DOHH2 (cell line): ENCODE measurements at regions not wholly inside any gene's neighbourhood (a gene's known extent, or its start where the extent isn't known, plus 50 kb on each side); places are given as distances from the start of the nearest gene placed in this dataset.

ENCODE experiments used
- H3F3A ChIP-seq: fragments of 200-600 bp; sonication (generic), shearing (Covaris generic); 2 replicates; pipeline ENCODE4 v1.6.0; 2016; ENCODE audit warnings: antibody characterized with exemption, mild to moderate bottlenecking; ENCODE audit not compliant: control insufficient read depth, insufficient read depth
- H3K27ac ChIP-seq: fragments of 200-600 bp; sonication (generic); 2 replicates; pipeline ENCODE4 v1.5.1; 2014; ENCODE audit warnings: low read depth, mild to moderate bottlenecking, low read length, moderate library complexity
- H3K27me3 ChIP-seq: fragments of 200-600 bp; sonication (generic); 2 replicates; pipeline ENCODE4 v1.6.1; 2014; ENCODE audit warnings: mild to moderate bottlenecking, low read length, mixed read lengths; ENCODE audit not compliant: control insufficient read depth
- H3K36me3 ChIP-seq: fragments of 200-600 bp; sonication (generic); 2 replicates; pipeline ENCODE4 v1.6.1; 2014; ENCODE audit warnings: mild to moderate bottlenecking, low read length, moderate library complexity, mixed read lengths; ENCODE audit not compliant: control insufficient read depth
- H3K4me1 ChIP-seq: fragments of 200-600 bp; sonication (generic); 2 replicates; pipeline ENCODE4 v1.6.1; 2014; ENCODE audit warnings: mild to moderate bottlenecking, low read length, mixed read lengths; ENCODE audit not compliant: control insufficient read depth
- H3K4me2 ChIP-seq: fragments of 200-600 bp; sonication (generic); 2 replicates; pipeline ENCODE4 v1.6.0; 2014; ENCODE audit warnings: mild to moderate bottlenecking, low read length, moderate library complexity
- H3K4me3 ChIP-seq: fragments of 200-600 bp; sonication (generic); 2 replicates; pipeline ENCODE4 v1.5.1; 2014; ENCODE audit warnings: mild to moderate bottlenecking, low read length, mixed read lengths
- H3K79me2 ChIP-seq: fragments of 200-600 bp; sonication (generic); 2 replicates; pipeline ENCODE4 v1.6.1; 2014; ENCODE audit warnings: mild to moderate bottlenecking, low read length, mixed read lengths; ENCODE audit not compliant: control insufficient read depth
- H3K9me2 ChIP-seq: fragments of 200-600 bp; sonication (generic); replicated peaks from 2 replicates; pipeline ENCODE4 v1.6.1; 2014; ENCODE audit warnings: mild to moderate bottlenecking, low read length, mixed read lengths; ENCODE audit not compliant: control insufficient read depth
- H3K9me3 ChIP-seq: fragments of 200-600 bp; sonication (generic); 2 replicates; pipeline ENCODE4 v1.6.1; 2014; ENCODE audit warnings: antibody characterized with exemption, low read length, mixed read lengths; ENCODE audit not compliant: control insufficient read depth, insufficient read depth
- H4K20me1 ChIP-seq: fragments of 200-600 bp; sonication (generic); 2 replicates; pipeline ENCODE4 v1.6.0; 2014; ENCODE audit warnings: low read depth, mild to moderate bottlenecking, antibody characterized with exemption, low read length, moderate library complexity; ENCODE audit not compliant: control insufficient read depth, insufficient read depth
- CTCF ChIP-seq: fragments of 200-600 bp; sonication (generic); IDR thresholded peaks from one replicate; pipeline ENCODE4 v1.5.1; 2014; ENCODE audit warnings: antibody characterized with exemption, mild to moderate bottlenecking, low read depth, low read length; ENCODE audit not compliant: poor library complexity, severe bottlenecking
- EZH2phosphoT487 ChIP-seq: fragments of 200-600 bp; sonication (generic); IDR thresholded peaks from 2 replicates; pipeline ENCODE4 v1.6.1; 2017; ENCODE audit warnings: borderline replicate concordance, mild to moderate bottlenecking, antibody characterized with exemption, low read length, moderate library complexity, mixed read lengths

- no peaks in the 10 kb centered on the region for H3K9me2 ChIP-seq
- H3K4me1 ChIP-seq: no peaks in the 10 kb centered on the region
Measured at GRCh38 chr15:62799919-62800318, 242.6 kb upstream of the TPM1 start.

GRCh38 chr15:62802612-62803011 lies 239.9 kb upstream of the TPM1 start:
- TF ChIP-seq CTCF (no peak), EZH2phosphoT487 (no peak)

More at GRCh38 chr15:62799919-62800318, 242.6 kb upstream of the TPM1 start:
- no peaks in the 10 kb centered on the region for H3F3A ChIP-seq
- no peak overlapping the region for H3K4me2 ChIP-seq
- H3K27ac ChIP-seq: no peak overlapping the region
- H3K27me3 ChIP-seq: 0 out of 2 replicates have a peak, but pooled peaks cover 2% of the 10 kb centered on the region
- H4K20me1 ChIP-seq: no peaks in the 10 kb centered on the region
- no peaks in the 10 kb centered on the region for H3K79me2 ChIP-seq
- H3K9me3 ChIP-seq: no peaks in the 10 kb centered on the region
- TF ChIP-seq EZH2phosphoT487 (no peak), CTCF (no peak)
- H3K36me3 ChIP-seq: no peaks in the 10 kb centered on the region
- H3K4me3 ChIP-seq: no peak overlapping the region

GRCh38 chr15:62803856-62804400 lies 238.6 kb upstream of the TPM1 start:
- Histone ChIP-seq H3K9me3 (no peaks in the 10 kb centered on the region), H3K9me2 (no peaks in the 10 kb centered on the region), H3K27ac (no peak overlapping the region), H3F3A (no peaks in the 10 kb centered on the region), H4K20me1 (no peaks in the 10 kb centered on the region), H3K4me2 (no peak overlapping the region), H3K36me3 (no peaks in the 10 kb centered on the region), H3K79me2 (no peaks in the 10 kb centered on the region), H3K27me3 (0 out of 2 replicates have a peak, but pooled peaks cover 2% of the 10 kb centered on the region), H3K4me3 (no peak overlapping the region), H3K4me1 (no peaks in the 10 kb centered on the region)
- TF ChIP-seq CTCF (no peak), EZH2phosphoT487 (no peak)

More at GRCh38 chr15:62802612-62803011, 239.9 kb upstream of the TPM1 start:
- no peaks in the 10 kb centered on the region for H3K9me2 ChIP-seq
- no peak overlapping the region for H3K4me3 ChIP-seq
- 0 out of 2 replicates have a peak, but pooled peaks cover 2% of the 10 kb centered on the region for H3K27me3 ChIP-seq
- H3K79me2 ChIP-seq: no peaks in the 10 kb centered on the region
- no peaks in the 10 kb centered on the region for H3K4me1 ChIP-seq
- no peaks in the 10 kb centered on the region for H3K36me3 ChIP-seq
- no peaks in the 10 kb centered on the region for H3F3A ChIP-seq
- H3K9me3 ChIP-seq: no peaks in the 10 kb centered on the region
- H3K4me2 ChIP-seq: no peak overlapping the region
- H4K20me1 ChIP-seq: no peaks in the 10 kb centered on the region
- H3K27ac ChIP-seq: no peak overlapping the region
